ENCODE measurements at regions not wholly inside any gene's neighbourhood (a gene's known extent, or its start where the extent isn't known, plus 50 kb on each side); places are given as distances from the start of the nearest gene placed in this dataset.

DNA sequence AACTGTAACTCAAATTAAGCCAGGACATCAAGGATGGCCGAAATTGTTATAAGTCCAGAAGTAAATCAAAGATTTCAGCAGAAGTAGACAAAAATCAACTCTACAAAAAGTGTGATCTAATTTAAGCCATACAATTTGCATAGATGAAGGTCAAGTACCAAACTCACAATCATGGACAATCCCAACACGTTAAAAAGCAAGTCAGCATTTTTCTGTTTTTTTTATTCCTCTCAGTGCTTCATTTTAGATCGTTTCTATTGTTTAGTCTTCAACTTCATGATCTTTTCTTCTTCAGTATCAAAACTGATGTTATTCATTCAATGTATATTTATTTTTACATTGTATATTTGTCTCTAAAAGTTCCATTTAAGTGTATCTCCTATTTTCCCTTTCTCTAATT, 674.3 kb upstream of the PHF14 start:
- Histone ChIP-seq H3K9ac (ENCODE audit: low read length) (no peak overlapping the region), H3K4me1 (ENCODE audit: low read length) (peaks cover 20% of the 10 kb centered on the region), H3K27me3 (ENCODE audit: low read depth, low read length) (no peaks in the 10 kb centered on the region), H2AFZ (ENCODE audit: low read depth, low read length) (no peak overlapping the region), H3K79me2 (ENCODE audit: low read length) (no peaks in the 10 kb centered on the region), H3K27ac (ENCODE audit: low read length) (no peak overlapping the region), H3K9me3 (ENCODE audit: insufficient read depth, low read length) (no peaks in the 10 kb centered on the region), H3K4me3 (ENCODE audit: low read length) (no peak overlapping the region), H3K4me2 (ENCODE audit: low read length) (no peak overlapping the region), H3K36me3 (replicated peaks; ENCODE audit: low read depth, low read length) (no peaks in the 10 kb centered on the region), H4K20me1 (ENCODE audit: insufficient read depth, low read length) (no peaks in the 10 kb centered on the region)
- no peak for TF ChIP-seq EZH2phosphoT487 (IDR thresholded peaks at IDR 0.05; ENCODE audit: low read depth)
- TF ChIP-seq, protein P1, sequence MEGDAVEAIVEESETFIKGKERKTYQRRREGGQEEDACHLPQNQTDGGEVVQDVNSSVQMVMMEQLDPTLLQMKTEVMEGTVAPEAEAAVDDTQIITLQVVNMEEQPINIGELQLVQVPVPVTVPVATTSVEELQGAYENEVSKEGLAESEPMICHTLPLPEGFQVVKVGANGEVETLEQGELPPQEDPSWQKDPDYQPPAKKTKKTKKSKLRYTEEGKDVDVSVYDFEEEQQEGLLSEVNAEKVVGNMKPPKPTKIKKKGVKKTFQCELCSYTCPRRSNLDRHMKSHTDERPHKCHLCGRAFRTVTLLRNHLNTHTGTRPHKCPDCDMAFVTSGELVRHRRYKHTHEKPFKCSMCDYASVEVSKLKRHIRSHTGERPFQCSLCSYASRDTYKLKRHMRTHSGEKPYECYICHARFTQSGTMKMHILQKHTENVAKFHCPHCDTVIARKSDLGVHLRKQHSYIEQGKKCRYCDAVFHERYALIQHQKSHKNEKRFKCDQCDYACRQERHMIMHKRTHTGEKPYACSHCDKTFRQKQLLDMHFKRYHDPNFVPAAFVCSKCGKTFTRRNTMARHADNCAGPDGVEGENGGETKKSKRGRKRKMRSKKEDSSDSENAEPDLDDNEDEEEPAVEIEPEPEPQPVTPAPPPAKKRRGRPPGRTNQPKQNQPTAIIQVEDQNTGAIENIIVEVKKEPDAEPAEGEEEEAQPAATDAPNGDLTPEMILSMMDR (IDR thresholded peaks at IDR 0.05; ENCODE audit: low read depth, low read length), result no peak

DNA sequence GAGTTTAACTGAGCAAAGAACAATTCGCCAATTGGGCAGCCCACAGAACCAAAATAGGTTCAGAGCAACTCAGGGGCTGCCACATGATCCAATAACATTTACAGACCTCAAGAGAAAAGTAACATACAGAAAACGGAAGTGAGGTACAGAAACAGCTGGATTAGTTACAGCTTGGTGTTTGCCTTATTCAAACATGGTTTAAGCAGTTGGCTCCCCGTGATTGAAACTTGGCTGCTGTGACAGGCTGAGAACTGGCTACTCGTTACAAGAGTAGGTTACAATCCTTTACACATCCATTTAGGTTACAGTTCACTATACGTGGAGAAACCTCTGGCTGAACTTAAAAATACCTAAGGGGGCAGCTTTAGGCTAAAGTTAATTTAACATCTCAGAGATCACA, 673.1 kb upstream of the PHF14 start:
- peak overlapping the region; percentile 51 for H3K27ac ChIP-seq (ENCODE audit: low read length)
- TF ChIP-seq, protein P1 (IDR thresholded peaks at IDR 0.05; ENCODE audit: low read depth, low read length), result no peak
- no peak for TF ChIP-seq EZH2phosphoT487 (IDR thresholded peaks at IDR 0.05; ENCODE audit: low read depth)
- H3K4me3 ChIP-seq (ENCODE audit: low read length), result peak overlapping the region; percentile 44
- H2AFZ ChIP-seq (ENCODE audit: low read depth, low read length), result peak overlapping the region; percentile 49
- H3K4me1 ChIP-seq (ENCODE audit: low read length), result peaks cover 20% of the 10 kb centered on the region
- no peaks in the 10 kb centered on the region for H3K79me2 ChIP-seq (ENCODE audit: low read length)
- H3K36me3 ChIP-seq (replicated peaks; ENCODE audit: low read depth, low read length), result no peaks in the 10 kb centered on the region
- H3K27me3 ChIP-seq (ENCODE audit: low read depth, low read length), result no peaks in the 10 kb centered on the region
- peak overlapping the region; percentile 3; the same call in 1 of the 2 replicates for H3K9ac ChIP-seq (ENCODE audit: low read length)
- no peaks in the 10 kb centered on the region for H3K9me3 ChIP-seq (ENCODE audit: insufficient read depth, low read length)
- H3K4me2 ChIP-seq (ENCODE audit: low read length), result peak overlapping the region; percentile 54
- H4K20me1 ChIP-seq (ENCODE audit: insufficient read depth, low read length), result no peaks in the 10 kb centered on the region

DNA sequence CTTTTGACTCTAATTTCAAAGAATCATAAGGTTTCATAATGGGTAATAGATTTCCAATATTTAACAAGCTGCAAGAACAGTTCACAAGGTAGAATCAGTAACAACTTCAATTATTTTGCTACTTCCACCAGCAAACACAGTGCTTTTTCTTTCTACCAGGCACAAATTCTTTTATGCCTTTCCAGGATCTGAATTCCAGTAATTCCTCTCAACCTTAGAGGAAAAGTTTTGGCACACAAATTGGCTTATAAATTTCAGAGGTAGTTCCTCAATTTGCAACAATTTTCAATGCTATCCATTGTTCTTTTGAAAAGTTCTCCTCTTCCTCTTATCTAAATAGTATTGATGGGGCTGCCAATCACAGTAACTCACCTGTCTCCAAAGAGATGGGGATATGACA, 665.4 kb upstream of the PHF14 start:
- no peaks in the 10 kb centered on the region for H4K20me1 ChIP-seq (ENCODE audit: insufficient read depth, low read length)
- H3K36me3 ChIP-seq (replicated peaks; ENCODE audit: low read depth, low read length), result no peaks in the 10 kb centered on the region
- no peaks in the 10 kb centered on the region for H3K4me1 ChIP-seq (ENCODE audit: low read length)
- H3K9ac ChIP-seq (ENCODE audit: low read length), result no peak overlapping the region
- no peaks in the 10 kb centered on the region for H3K79me2 ChIP-seq (ENCODE audit: low read length)
- no peak overlapping the region for H3K4me2 ChIP-seq (ENCODE audit: low read length)
- H3K27ac ChIP-seq (ENCODE audit: low read length), result no peak overlapping the region
- TF ChIP-seq, protein P1 (IDR thresholded peaks at IDR 0.05; ENCODE audit: low read depth, low read length), result no peak
- no peak for TF ChIP-seq EZH2phosphoT487 (IDR thresholded peaks at IDR 0.05; ENCODE audit: low read depth)
- H3K27me3 ChIP-seq (ENCODE audit: low read depth, low read length), result no peaks in the 10 kb centered on the region
- no peak overlapping the region for H2AFZ ChIP-seq (ENCODE audit: low read depth, low read length)
- no peak overlapping the region for H3K4me3 ChIP-seq (ENCODE audit: low read length)
- no peaks in the 10 kb centered on the region for H3K9me3 ChIP-seq (ENCODE audit: insufficient read depth, low read length)

DNA sequence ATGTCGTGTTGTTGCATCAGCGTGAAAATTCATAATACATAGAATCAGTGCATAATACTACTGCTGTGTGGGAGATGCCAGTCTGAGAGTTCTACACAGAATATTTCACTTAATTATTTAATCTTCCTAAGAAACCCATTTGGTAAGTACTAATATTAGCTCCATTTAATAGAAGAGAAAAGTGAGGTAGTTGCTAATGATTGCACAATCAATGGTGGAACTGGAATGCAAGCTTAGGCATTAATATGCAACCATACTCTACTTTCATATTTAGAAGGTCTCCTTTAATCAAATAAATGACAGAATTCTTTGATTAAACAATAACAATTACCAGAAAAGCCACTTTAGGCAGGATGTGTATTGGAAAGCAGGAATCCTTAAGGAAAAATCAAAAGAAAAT, 660.7 kb upstream of the PHF14 start:
- peaks cover 21% of the 10 kb centered on the region for H3K4me1 ChIP-seq (ENCODE audit: low read length)
- TF ChIP-seq, protein P1 (IDR thresholded peaks at IDR 0.05; ENCODE audit: low read depth, low read length), result no peak
- no peak for TF ChIP-seq EZH2phosphoT487 (IDR thresholded peaks at IDR 0.05; ENCODE audit: low read depth)
- no peak overlapping the region for H2AFZ ChIP-seq (ENCODE audit: low read depth, low read length)
- H3K9me3 ChIP-seq (ENCODE audit: insufficient read depth, low read length), result no peaks in the 10 kb centered on the region
- H3K4me2 ChIP-seq (ENCODE audit: low read length), result no peak overlapping the region
- no peaks in the 10 kb centered on the region for H3K27me3 ChIP-seq (ENCODE audit: low read depth, low read length)
- no peaks in the 10 kb centered on the region for H4K20me1 ChIP-seq (ENCODE audit: insufficient read depth, low read length)
- no peak overlapping the region for H3K9ac ChIP-seq (ENCODE audit: low read length)
- peaks cover 2% of the 10 kb centered on the region for H3K36me3 ChIP-seq (replicated peaks; ENCODE audit: low read depth, low read length)
- H3K79me2 ChIP-seq (ENCODE audit: low read length), result no peaks in the 10 kb centered on the region
- H3K4me3 ChIP-seq (ENCODE audit: low read length), result no peak overlapping the region
- H3K27ac ChIP-seq (ENCODE audit: low read length), result no peak overlapping the region

Measured in OCI-LY3 (cell line).